ENCODE measurements at regions not wholly inside any gene's neighbourhood (a gene's known extent, or its start where the extent isn't known, plus 50 kb on each side); places are given as distances from the start of the nearest gene placed in this dataset.

GRCh38 chr2:220134756-220135534 lies 507.5 kb downstream of the SLC4A3 start:
- no peak for DNase-seq (ENCODE audit: low read depth)
- no peak for TF ChIP-seq CTCF (IDR thresholded peaks at IDR 0.05; ENCODE audit: insufficient read depth, low read length, poor library complexity, severe bottlenecking)
- Histone ChIP-seq H3K36me3 (ENCODE audit: control insufficient read depth, insufficient read depth, low read length) (no peaks in the 10 kb centered on the region), H3K27me3 (ENCODE audit: control insufficient read depth, insufficient read depth, low read length) (no peaks in the 10 kb centered on the region), H3K4me3 (ENCODE audit: low read depth, low read length) (no peak overlapping the region)

- no peak overlapping the region for H3K4me3 ChIP-seq (ENCODE audit: low read depth, low read length)
- H3K36me3 ChIP-seq (ENCODE audit: control insufficient read depth, insufficient read depth, low read length), result no peaks in the 10 kb centered on the region
- TF ChIP-seq CTCF (IDR thresholded peaks at IDR 0.05; ENCODE audit: insufficient read depth, low read length, poor library complexity, severe bottlenecking), result no peak
- H3K27me3 ChIP-seq (ENCODE audit: control insufficient read depth, insufficient read depth, low read length), result no peaks in the 10 kb centered on the region
- DNase-seq (ENCODE audit: low read depth), result peak; percentile 61
Observed at GRCh38 chr2:220143336-220143735, 515.9 kb downstream of the SLC4A3 start.

GRCh38 chr2:220144411-220144810 lies 517.0 kb downstream of the SLC4A3 start:
- no peak for DNase-seq (ENCODE audit: low read depth)
- no peaks in the 10 kb centered on the region for H3K27me3 ChIP-seq (ENCODE audit: control insufficient read depth, insufficient read depth, low read length)
- TF ChIP-seq CTCF (IDR thresholded peaks at IDR 0.05; ENCODE audit: insufficient read depth, low read length, poor library complexity, severe bottlenecking), result no peak
- H3K36me3 ChIP-seq (ENCODE audit: control insufficient read depth, insufficient read depth, low read length), result no peaks in the 10 kb centered on the region
- H3K4me3 ChIP-seq (ENCODE audit: low read depth, low read length), result no peak overlapping the region

- Histone ChIP-seq H3K4me3 (ENCODE audit: low read depth, low read length) (no peak overlapping the region), H3K36me3 (ENCODE audit: control insufficient read depth, insufficient read depth, low read length) (no peaks in the 10 kb centered on the region), H3K27me3 (ENCODE audit: control insufficient read depth, insufficient read depth, low read length) (no peaks in the 10 kb centered on the region)
- no peak for TF ChIP-seq CTCF (IDR thresholded peaks at IDR 0.05; ENCODE audit: insufficient read depth, low read length, poor library complexity, severe bottlenecking)
- no peak for DNase-seq (ENCODE audit: low read depth)
Observed at GRCh38 chr2:220147161-220148038, 520.0 kb downstream of the SLC4A3 start.

- no peak for DNase-seq (ENCODE audit: low read depth)
- TF ChIP-seq CTCF (IDR thresholded peaks at IDR 0.05; ENCODE audit: insufficient read depth, low read length, poor library complexity, severe bottlenecking), result no peak
- no peak overlapping the region for H3K4me3 ChIP-seq (ENCODE audit: low read depth, low read length)
- H3K27me3 ChIP-seq (ENCODE audit: control insufficient read depth, insufficient read depth, low read length), result no peaks in the 10 kb centered on the region
- H3K36me3 ChIP-seq (ENCODE audit: control insufficient read depth, insufficient read depth, low read length), result no peaks in the 10 kb centered on the region
Observed at GRCh38 chr2:220148471-220149248, 521.2 kb downstream of the SLC4A3 start.

Measured in kidney epithelial cell (primary cell).